GM21515 (cell line): ENCODE measurements at regions not wholly inside any gene's neighbourhood (a gene's known extent, or its start where the extent isn't known, plus 50 kb on each side); places are given as distances from the start of the nearest gene placed in this dataset.
A peak's percentile ranks its signal among the peaks of the same experiment; 100 is the strongest.
"Not testable (repeated sequence)": the region's sequence is repeated elsewhere in the genome, so short reads cannot be mapped to it uniquely, and the experiment has no call there.

Experiments used
- ATAC-seq: cut with Tn5 transposase; IDR thresholded peaks from one replicate; pipeline ENCODE4 v1.9.1; 2021; ENCODE audit not compliant: unreplicated experiment

DNA sequence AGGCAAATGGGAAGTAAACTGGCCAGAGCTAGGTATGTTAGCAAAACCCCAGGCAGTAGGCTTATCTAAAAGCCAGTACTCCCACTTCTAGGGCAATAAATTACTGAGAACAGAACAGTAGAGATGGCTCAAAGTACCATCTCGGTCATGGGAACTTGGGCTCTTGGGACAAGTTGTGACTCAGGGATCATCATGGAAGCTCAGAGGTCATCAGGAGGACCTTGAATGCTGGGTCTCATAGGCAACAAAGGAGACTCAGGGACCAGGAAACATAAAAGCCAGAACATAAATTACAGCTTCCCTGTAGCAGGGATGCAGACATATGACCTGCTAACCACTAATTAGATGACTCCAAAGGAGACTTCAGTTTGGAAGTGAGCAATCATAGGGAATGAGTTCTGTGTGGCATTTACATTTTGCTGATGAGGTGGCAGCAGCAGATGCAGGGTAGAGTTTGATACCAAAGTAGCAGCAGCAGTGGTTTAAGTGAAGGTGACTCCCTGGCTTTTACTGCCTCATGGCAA is 97.6 kb upstream of the SCAF11 start:
- no peak for ATAC-seq

- no peak for ATAC-seq
These were observed 94.6 kb upstream of the SCAF11 start for GRCh38 chr12:46084666-46085631.

GRCh38 chr12:46082490-46083200 is 92.3 kb upstream of the SCAF11 start:
- no peak for ATAC-seq

DNA sequence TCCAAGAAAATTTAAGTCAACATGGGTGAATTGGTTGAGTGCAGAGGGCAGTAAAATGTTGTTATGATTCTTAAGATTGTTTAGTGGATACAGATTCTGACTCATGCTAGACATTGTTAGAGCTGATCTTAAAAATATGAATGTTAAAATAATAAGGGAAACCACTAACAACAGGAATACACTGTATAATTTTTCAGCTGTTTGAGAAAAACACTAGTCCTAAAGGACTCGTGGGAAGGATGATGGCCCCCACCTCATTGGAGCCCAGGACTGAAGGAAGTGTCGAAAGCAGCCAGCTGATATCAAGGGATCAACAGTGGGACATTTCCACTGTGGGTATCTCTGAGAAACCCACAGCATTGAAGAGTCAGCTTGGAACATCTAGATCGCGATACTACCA is 82.9 kb upstream of the SCAF11 start:
- ATAC-seq: no peak

DNA sequence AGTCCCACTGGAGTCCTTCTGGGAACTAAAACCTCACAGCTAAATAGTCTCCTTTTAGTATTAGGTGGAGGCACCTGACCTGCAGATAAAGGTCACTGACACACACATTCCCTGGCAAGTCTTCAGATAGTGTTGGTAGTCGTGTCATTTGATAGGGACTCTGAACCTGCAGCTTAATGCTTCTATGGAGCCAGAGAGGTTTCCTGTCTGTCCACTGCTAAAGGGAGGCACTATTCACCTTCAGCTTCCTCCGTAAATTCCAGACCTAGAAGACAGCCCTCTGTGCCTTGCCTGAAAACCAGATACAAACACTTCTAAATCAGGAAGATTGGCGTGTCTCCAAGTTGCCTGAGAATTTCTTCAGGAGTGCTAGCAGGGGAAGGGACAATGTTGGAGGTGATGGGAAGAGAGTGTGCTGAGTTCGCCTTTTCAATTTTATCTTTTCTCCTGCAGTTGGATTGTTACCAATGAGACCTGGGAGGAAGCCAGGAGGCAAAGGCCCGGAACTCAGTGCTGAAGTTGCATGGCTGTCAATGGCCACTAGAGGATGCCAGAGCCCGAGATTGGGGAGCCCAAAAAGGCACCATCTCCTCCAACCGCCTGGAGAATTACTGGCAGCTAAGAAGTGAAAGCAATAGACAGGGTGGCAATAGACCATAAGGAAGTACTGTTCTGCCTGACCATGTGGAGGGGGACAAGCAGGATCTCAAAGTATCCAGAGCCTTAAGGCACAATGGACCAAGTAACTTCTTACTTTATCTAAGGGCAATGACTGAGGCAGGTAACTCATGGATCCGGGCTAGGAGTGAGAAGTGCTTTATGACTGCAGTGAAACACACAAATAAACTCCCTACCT is 81.6 kb upstream of the SCAF11 start:
- peak; percentile 98 for ATAC-seq

GRCh38 chr12:46071335-46071734 is 81.0 kb upstream of the SCAF11 start:
- ATAC-seq: no peak

GRCh38 chr12:46067094-46067493 is 76.7 kb upstream of the SCAF11 start:
- ATAC-seq: no peak

- ATAC-seq: peak; percentile 66
These were observed 75.2 kb upstream of the SCAF11 start for GRCh38 chr12:46065412-46066166.

- ATAC-seq: no peak
These were observed 74.2 kb upstream of the SCAF11 start for GRCh38 chr12:46064548-46064947.

DNA sequence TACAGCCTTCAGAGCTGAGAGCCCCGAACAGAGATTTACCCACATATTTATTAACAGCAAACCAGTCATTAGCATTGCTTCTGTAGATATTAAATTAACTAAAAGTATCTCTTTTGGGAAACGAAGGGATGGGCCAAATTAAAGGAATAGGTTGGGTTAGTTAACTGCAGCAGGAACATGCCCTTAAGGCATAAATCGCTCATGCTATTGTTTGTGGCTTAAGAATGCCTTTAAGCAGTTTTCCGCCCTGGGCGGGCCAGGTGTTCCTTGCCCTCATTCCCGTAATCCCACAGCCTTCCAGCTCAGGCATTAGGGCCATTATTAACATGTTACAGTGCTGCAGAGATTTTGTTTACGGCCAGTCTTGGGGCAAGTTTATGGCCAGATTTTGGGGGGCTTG is 68.3 kb upstream of the SCAF11 start:
- ATAC-seq: not testable (repeated sequence)

DNA sequence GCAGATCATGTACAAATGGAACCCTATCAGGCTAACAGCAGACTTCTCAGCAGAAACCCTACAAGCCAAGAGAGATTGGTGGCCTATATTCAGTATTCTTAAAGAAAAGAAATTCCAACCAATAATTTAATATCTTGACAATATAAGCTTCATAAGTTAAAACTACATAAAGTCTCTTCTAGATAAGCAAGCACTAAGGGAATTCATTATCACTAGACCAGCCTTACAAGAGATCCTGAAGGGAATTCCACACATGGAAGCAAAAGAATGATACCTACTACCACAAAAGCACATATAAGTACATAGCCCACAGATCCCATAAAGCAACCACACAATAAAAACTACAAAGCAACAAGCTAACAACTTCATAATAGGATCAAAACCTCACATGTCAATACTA is 60.4 kb upstream of the SCAF11 start:
- no peak for ATAC-seq

DNA sequence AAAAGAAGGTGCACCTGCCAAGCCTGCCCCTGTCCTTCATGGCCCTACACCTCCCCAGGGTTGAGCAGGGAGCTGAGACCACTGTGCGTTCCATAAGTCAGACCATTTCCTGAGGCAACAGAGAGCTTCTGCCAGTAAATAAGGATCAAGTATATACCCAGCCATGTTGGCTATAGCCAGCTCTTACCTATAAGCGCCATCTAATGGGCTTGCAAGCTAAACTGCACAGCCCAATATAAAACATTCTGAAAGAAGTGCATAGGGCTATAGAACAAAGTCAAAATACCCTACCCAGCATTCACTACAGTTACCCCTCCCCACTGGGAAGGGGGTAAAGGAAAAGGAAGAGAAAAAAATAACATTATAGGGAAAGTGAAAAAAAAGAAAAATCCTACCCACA is 59.3 kb upstream of the SCAF11 start:
- ATAC-seq: no peak

GRCh38 chr12:46046436-46046835 is 56.1 kb upstream of the SCAF11 start:
- no peak for ATAC-seq

DNA sequence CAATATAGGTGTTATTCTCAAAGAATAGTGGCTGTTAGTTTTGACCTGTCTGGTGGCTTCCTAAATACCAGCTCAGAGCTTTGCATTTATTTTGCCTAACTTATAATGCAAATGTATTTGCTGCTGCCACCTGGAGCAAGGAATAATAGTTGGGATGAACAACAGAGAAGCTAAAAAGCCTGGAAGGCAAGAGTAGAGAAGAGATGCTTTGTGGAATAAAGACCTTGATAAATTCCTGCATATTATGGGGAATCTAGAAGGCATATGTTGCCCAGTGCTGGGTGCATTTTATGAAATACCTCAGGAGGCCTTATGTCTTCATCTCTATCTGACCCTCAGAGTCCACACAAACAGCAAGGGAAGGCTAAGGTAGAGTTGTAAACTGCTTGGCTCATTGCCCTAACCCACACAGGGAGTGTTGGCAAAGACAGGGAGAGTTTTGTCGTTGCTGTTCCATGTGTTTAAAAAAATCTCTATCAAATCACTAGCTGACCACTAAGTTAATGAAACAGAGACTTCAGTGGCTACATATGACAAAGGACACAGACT is 53.7 kb upstream of the SCAF11 start:
- ATAC-seq: no peak
